8988T (cell line): ENCODE measurements at regions not wholly inside any gene's neighbourhood (a gene's known extent, or its start where the extent isn't known, plus 50 kb on each side); places are given as distances from the start of the nearest gene placed in this dataset.
A peak's percentile ranks its signal among the peaks of the same experiment; 100 is the strongest.

Source experiments
- DNase-seq: peaks from one replicate; pipeline ENCODE4 v3.0.0; 2011

DNA sequence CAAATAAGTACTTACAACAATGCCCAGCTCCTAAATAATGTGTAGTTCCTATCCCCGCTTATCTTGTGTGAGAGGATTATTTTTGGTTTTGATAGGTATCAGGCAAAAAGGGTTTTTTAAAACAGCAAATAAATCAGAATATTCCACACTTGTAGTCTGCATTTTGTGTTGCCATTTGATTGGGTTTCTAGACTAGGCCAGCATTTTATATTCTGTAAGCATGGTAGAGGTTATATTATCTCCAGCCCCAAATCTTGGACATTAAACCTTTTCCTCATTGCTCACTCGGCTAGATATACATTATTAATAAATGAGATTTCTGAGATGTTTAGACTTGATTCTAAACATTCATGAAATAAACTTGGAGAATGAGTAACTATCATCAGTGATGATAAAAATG is 165.7 kb upstream of the C1orf21 start:
- no peak for DNase-seq

DNA sequence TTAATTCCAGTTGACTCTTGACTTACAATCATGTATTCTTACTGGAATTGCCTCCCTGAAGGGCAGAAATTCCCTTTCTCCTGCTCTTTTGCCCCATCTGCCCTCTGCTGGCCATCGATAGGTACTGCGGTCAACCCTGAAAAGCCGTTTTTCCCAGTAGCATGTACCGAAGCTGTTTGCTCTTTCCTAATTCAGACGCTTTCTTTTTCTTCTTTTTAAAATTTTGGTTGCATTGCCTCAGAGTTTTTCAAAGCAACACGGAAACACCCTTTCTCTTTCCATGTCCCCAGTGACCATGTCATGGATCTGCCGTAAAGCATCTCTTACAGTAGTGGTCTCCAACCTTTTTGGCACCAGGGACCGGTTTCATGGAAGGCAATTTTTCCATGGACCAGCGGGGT is 164.2 kb upstream of the C1orf21 start:
- DNase-seq: no peak

DNA sequence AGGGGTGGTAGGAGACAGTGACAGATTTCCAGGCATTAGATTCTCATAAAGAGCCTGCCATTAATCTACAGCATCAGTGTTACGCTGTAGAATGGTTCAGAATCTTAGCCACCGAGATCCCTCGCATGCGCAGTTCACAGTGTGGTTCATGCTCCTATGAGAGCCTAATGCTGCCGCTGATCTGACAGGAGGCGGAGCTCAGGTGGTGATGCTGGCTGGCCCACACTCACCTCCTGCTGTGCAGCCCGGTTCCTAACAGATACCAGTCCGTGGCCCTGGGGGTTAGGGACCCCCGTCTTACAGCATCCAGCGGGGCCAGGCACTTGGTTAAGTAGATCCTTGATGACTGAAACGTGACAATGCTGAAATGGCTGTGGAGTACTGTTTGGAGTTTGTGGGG is 163.6 kb upstream of the C1orf21 start:
- DNase-seq: no peak

DNA sequence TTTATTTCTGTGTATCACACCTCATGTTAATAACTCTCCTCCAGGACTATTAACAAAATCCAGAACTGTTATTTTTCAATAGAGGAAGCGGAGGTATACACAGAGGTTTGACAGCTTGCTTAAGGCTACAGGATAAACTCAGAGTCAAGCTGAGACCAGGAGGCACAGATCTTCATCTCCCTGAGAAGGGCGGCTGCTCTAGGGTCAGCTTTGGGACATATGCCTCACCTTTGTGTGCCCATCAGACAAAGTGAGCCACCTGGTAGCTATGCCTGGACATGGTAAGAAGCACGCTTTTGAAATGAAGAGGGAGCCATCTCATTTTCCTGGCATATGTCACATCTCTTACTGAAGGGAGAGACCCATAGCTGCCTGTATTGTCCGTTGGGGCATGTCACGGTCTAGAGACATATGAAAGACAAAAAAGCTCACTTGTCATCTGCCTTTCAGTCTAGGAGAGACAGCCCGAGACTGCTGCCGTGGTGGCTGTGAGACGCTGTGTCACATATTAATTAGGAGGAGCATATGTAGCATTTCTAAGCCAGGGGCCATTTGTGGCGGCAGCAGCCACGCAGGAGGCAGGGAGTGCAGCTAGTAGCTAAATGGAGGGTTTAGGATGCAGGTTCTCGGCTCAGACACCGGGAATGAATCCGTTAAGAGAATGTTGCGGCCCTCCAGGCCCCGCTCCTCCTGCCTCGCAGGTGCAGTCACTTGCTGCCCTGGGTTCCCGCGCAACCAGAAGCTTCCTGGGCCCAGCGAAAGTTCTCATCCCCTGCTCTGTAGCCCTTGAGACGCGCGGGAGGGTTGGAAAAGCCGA is 161.3 kb upstream of the C1orf21 start:
- DNase-seq: no peak

DNA sequence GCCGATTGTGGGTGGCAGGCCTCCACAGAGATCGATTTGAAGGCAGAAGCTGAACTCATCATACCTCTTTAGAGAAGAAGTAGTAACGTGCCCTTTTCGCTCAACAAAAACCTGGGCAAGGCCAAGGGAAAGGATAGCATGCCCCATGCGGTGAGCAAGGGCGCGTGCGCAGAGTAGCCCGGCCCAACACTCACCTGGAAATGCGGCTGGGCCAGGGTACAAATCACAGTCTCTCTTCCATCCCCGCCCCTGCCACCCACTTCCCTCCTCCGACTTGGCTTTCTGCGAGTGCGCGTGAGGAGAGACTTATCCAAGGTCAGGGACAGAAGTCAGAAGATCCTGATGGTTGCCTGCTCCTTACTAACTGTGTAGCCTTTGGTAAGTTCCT is 160.7 kb upstream of the C1orf21 start:
- no peak for DNase-seq

DNA sequence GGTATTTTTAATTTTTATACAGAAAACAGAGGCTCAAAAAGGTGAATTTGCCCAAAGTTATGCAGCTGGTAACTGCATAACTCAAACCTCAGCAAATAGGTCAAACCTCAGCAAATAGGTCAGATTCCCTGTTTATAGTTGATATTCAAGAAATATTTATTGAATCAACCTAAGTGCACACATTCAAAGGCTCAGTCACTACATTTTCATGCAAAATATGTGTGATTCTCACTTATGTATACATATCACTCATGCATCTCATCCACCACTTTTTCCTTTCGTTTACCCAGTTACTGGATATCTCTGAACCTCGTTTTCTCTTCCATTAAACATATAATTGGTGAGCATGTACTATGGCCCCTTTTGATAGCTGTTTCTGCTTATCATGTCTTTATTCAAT is 158.3 kb upstream of the C1orf21 start:
- no peak for DNase-seq

DNA sequence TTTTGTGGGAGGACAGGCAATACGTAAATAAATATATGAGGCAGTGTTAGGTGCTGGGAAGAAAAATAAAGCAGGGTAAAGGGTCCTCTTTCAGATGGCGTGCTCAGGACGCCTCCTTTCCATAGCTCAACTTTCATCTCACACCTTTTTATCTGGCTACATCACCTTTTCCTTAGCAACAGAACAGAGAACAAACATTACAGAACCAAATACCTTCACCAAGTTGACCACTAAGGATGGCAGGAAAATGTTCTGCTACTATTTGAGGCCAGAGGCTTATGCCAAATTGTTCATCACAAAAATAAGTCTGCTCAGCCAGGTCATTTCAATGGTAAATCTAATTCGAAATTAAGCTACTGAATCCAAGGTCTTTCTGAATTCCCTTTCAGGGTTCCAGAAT is 149.2 kb upstream of the C1orf21 start:
- DNase-seq: no peak

DNA sequence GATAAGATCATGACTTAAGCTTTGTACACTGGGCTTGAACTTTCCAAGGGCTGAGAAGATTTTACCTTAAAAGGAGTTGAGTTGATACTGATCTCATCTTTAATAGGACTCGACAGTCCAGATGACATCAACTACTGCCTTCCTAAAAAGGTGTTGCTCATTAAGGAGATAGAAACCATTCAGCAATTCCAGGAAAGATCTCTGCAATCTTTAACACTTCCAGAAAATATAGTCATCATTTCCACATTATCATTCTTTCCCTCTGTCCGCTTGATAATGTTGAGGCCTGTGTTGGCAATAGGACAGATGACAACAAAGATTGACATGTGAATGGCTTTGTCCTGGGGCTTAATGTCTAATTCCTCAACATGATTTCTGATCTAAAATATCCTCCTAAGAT is 145.4 kb upstream of the C1orf21 start:
- DNase-seq: no peak

DNA sequence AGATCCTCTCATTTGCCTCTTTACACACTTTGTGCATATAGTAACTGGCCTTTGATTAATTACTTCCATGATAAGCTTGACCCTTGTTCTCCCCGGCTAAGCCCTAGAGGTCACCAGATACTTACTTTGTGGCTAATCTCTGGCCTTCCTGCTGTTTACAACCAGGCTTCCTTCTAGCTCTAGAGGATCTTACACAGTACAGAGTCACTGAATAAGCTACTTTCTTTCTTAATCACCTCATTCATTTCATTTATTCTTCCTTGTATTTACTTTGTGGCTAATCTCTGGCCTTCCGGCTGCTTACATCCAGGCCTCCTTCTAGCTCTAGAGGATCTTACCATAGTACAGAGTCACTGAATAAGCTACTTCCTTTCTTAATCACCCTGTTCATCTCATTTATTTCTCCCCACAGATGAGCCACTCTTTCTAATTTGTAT is 144.3 kb upstream of the C1orf21 start:
- DNase-seq: no peak

DNA sequence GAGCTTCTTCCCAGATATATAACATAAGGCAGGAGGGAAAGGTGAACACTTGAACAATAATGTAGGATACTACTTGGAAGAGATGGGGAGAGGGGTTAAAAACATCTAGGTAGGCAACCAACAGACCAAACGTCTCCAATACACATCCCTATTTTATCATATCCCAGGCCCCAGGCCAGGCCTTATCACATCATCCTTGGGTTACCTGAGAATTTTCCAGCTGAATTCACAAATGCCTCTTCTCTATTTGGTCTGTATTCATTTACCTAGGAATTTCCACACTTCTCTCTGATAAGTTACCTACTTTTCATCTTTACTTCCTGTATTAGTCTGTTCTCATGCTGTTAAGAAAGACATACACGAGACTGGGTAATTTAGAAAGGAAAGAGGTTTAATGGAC is 141.9 kb upstream of the C1orf21 start:
- no peak for DNase-seq

DNA sequence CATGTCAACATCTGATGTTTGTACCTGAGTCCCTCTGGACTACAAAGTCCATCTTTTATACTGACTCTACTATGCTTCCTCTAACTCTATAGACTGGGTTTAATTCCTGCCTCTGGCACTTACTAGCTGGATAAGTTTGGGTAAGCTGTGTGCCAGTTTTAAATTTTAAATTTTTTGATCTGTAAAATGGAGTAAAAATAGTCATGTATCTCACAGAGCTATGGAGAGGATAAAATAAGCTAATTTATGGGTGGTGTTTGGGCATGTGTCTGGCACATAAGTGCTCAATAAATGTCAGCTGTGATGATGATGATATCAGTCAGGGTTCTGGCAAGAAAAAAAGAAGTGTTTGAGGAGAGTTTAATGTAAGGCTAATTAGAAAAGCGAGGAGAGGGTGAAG is 139.2 kb upstream of the C1orf21 start:
- no peak for DNase-seq

DNA sequence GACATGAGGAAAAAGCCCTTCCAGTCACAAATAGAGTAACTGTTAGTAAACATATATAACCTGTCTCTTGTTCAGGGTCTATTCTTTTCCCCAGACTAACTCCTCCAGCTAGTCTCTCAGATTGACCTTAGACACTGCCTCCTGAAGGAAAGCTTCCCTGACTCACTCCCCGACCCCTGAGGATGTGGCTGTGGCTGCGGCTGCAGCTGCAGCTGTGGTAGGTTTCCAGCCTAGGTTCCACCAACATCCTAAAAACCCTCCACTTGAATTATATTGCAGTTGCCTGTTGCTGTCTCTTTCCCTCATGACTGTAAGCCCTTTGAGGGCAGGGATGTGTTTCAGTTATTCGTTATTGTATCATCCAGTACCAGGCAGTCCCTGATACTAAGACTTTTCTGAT is 132.9 kb upstream of the C1orf21 start:
- DNase-seq: no peak

DNA sequence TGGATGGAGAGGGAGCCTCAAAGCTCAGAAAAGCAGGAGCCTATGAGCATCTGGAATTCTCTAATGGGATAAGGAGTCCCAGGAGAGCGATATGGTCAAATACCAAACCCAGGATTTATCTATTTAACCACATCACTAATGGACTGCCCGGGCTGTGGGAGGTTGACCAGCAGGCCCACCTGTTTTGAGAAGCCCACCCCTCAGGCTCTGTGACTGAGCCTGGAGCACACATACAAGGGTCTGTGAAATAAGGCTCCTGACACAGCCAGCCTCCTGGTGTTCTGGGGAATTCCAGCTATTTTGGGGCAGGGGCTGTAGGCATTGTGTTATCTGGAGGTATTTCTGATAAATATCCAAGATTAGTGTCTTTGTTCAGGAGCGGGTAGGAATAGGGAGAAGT is 132.0 kb upstream of the C1orf21 start:
- DNase-seq: no peak

DNA sequence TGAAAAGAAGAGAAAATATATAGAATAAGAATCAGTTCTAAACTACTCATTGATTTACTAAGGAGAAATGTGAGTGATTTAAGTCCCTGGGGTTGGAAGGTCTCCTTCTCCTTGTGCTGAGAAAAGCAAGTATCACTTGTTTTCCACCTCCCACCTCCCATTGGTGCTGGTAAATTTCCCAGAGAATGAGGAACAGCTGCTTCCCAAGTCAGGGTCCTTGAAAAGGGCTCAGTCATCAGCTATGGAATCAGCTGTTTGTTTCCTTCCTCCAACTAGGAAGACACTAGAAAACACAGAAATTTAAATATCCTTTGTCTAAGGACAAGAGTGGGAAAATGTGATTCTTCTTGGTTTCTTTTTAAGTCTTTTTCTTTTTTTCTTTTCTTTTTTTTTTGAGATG is 131.3 kb upstream of the C1orf21 start:
- DNase-seq: no peak

DNA sequence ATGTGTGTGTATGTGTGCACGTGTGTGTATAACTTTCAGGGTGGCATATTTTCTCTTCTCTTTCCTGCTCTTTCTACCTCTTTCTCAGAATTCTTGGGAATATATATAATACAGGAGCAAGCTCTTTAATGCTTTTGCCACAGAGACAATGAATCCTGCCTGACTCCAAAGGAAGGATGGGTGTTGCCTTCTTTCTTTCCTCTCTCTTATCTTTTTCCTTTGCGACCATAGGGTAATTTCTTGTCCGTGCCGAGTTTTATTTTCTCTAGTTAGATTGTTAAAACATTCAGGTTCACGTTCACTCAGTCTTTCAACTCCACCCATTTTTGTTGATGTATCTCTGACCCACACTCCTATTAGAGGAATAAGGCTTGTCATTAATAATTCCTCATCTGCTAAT is 129.0 kb upstream of the C1orf21 start:
- DNase-seq: no peak

DNA sequence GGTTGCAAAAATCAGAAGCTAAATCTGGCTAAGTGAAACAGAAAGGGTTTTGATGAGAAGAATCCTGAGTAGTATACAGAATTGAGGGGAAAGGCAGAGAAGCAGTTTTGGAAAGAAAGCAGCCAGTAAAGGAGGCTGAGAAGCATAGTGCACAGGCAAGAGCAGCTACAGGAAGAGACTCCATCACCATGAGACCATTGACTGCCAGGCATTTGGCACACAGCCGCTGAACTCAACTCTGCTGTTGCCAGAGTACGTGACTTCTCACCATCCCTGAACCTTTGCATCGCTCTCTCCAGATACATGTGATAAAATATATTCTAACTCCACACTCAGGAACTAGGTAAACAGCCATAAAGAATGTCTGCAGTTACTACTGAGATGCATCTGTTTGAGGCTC is 128.3 kb upstream of the C1orf21 start:
- DNase-seq: no peak

DNA sequence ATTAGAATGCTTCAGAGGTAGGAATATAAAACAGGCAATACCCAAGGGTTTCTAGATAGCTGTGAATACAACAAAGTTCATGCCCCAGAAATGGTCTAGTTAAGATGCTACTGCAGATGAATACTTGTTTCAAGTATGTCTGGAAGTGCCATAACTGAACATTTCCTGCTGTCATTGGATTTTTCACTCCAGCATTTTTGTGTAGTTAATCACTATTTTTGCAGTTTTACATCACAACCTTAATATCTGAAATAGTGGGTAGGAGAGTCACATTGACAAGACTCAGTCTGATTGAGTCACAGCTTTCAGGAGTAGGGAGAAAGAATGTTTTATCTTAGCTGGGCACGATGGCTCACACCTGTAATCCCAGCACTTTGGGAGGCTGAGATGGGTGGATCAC is 126.4 kb upstream of the C1orf21 start:
- DNase-seq: peak; percentile 15

DNA sequence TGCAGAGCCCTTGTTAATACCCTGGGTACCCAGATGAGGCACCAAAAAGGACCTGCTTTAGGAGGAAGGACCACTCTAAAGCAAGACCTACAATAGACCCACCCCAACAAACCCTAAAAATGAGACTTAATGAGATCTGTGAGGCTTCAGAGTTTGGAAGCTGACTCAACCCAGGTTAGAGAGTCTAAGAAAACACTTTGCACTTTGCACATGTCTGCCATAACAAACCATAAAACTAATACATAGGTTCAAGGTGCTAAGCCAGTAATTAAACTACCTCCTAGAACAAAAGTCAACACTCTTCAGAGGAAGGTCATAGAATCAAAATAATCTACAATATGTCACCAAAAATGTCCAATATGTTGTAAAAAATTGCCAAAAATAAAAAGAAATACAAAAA is 124.7 kb upstream of the C1orf21 start:
- DNase-seq: no peak

DNA sequence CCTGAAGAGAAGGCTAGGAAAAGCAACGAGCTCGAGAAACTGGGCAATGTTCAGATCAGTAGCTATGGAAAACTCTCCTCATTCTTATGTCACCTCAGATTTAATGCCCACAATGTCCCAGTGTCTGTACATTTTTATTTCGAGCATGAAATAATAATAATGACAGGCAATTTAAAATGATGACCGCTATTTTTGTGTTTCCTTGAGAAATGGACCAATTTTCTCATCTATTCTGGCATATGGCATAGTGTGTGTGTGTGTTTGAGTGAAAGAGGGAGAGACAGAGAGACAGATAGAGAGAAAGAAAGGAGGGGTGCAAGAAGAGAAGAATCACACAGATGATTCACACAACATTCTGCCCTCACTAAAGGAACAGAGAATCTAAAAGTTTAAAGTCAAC is 119.1 kb upstream of the C1orf21 start:
- no peak for DNase-seq

DNA sequence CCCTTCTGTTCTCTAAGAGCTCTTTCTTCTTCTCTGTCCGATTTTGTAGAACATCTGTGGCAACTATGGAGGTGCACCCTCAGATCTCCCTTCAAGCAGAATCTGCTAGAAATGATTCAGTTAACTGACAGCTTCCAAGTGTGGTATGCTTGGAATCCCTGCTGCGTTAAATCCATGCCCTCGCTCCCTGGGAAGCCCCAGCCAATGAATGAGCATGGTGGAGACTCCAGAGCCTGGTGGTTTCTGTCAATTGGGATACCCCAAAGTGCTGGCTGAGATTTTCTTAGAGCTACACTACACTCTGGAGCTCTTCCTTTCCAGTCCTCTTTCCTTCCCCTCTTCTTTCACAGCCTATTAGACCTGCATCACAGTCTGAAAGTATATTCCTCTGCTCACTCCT is 116.3 kb upstream of the C1orf21 start:
- no peak for DNase-seq

DNA sequence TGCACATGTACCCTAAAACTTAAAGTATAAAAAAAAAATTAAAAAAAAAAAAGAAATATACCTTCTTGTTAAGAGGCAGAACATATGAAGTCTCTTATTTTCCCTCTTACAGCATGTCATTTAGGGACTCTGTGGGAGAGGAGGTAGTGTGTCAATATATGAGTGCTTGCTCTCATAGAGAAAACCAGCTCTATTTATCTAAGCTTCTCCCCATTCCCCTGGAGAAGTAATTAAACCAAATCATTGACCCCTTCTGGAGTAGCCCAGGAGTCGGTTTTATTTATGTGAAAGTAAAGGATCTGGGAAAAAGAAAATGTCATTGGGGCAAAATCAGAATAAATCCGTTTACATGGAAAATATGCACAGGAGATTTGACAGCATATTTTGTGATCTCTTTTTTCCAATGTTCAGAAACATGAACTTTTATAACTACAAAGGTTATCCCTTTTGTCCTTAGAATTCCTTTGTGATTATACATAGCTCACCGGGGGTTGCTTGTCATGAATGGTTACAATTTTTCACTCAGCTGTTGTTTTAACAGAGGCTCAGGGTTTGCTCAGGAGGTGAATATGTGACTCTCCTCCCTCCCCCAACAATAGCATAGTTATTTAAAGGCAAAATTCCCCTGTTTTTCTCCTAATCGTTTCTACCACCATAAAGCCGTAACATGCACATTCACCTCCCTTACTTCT is 114.5 kb upstream of the C1orf21 start:
- no peak for DNase-seq

DNA sequence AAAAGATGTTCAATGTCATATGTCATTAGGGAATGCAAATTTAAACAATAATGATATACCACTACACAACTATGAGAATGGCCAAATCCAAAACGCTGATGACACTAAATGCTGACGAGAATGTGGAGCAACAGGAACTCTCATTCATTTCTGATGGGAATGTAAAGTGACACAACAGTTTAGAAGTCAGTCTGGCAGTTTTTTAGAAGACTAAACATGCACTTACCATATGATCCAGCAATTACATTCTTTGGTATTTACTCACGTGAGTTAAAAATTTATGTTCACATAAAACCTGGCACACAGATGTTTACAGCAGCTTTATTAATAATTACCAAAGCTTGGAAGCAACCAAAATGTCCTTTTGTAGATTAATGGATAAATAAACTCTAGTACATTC is 110.4 kb upstream of the C1orf21 start:
- DNase-seq: no peak

DNA sequence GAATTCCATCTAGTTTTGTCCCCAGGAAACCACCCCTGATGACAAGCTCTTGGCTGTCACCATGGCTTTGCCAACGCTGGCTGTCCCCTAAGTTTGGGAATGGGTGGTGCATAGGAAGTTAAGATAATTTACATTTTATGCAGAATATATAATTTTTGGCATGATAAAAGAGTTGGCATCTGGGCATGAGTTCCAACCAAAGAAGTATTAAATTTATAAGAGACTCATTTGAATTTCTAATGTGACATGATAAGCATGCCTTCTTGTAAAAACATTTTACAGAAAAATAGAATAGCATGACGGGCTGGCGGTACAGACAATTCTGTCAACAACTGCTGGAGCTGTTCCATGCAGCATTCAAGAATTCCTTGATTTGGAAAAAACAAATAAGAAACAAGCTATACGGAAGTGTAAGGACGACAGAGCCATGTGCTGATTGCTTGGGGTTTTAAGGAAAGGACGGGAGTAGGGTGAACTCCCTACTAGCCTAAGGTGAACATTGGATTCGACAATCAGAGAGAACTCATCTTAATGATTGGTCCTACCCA is 106.8 kb upstream of the C1orf21 start:
- DNase-seq: no peak

DNA sequence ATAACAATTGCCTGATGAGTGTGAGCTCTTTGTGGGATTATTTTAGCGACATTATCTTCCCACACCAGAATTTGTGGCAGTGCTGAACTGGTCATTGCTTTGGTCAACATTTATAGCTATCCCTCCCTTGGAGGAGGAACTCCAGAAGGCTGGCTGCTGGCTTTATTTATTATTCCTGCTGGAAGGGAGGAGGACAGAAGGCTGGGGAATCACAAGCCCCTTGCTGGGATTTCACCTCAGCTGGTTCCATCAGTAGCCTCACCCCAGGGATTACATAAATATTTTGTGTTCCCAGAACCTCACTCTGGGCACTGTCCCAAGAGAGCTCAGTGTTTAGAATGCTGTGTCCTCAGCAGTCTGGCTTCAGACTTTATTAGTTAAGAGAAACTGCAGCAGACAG is 102.8 kb upstream of the C1orf21 start:
- DNase-seq: no peak

DNA sequence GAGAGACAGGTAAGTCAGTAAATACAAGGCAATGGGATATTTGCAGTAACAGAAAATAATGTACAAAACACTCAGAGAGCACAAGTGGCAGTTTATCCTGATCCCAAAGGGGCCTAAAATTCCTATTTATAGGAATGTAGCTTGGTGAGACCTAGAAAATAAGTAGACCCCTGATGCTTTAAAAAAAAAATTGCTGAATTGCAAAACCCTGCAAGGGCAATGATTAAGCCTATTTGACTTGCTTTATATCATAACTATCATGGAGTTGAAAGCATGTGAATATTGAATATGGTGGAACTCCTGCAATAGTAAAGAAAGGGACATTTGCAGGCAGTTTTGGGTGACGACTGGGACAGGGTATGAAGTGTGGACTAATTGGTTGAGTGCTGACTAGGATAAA is 101.9 kb upstream of the C1orf21 start:
- no peak for DNase-seq
